NCI-H187 (cell line): ENCODE measurements at regions not wholly inside any gene's neighbourhood (a gene's known extent, or its start where the extent isn't known, plus 50 kb on each side); places are given as distances from the start of the nearest gene placed in this dataset.
"Not testable (repeated sequence)": the region's sequence is repeated elsewhere in the genome, so short reads cannot be mapped to it uniquely, and the experiment has no call there.

Source experiments
- DNase-seq, 2 experiments: peaks; one replicate each; lab custom pipeline; 2025; lab: John Stamatoyannopoulos, UW

- peak in 1 of 2 experiments; percentile 91 for DNase-seq
These were observed 90.6 kb downstream of the ANXA2R start for GRCh38 chr5:42949348-42950115.

GRCh38 chr5:42948961-42949347, 91.2 kb downstream of the ANXA2R start:
- DNase-seq: no peak

GRCh38 chr5:42944989-42945388, 95.1 kb downstream of the ANXA2R start:
- no peak for DNase-seq

GRCh38 chr5:42943931-42944631, 96.0 kb downstream of the ANXA2R start:
- no peak for DNase-seq

- DNase-seq: no peak
These were observed 99.3 kb downstream of the ANXA2R start for GRCh38 chr5:42940853-42941252.

GRCh38 chr5:42932011-42932410, 108.1 kb downstream of the ANXA2R start:
- not testable (repeated sequence) for DNase-seq

GRCh38 chr5:42931451-42931850, 108.7 kb downstream of the ANXA2R start:
- not testable (repeated sequence) for DNase-seq

GRCh38 chr5:42930934-42931333, 109.2 kb downstream of the ANXA2R start:
- no peak for DNase-seq

GRCh38 chr5:42929871-42930270, 110.2 kb downstream of the ANXA2R start:
- DNase-seq: no peak

GRCh38 chr5:42927730-42928129, 112.4 kb downstream of the ANXA2R start:
- no peak for DNase-seq

- no peak for DNase-seq
These were observed 113.0 kb upstream of the SELENOP start for GRCh38 chr5:42924686-42925085.

- no peak for DNase-seq
These were observed 112.5 kb upstream of the SELENOP start for GRCh38 chr5:42924226-42924625.

GRCh38 chr5:42923710-42924109, 112.0 kb upstream of the SELENOP start:
- no peak for DNase-seq

GRCh38 chr5:42919600-42919999, 107.9 kb upstream of the SELENOP start:
- DNase-seq: no peak

- no peak for DNase-seq
These were observed 103.7 kb upstream of the SELENOP start for GRCh38 chr5:42915306-42915866.

GRCh38 chr5:42912184-42912798, 100.6 kb upstream of the SELENOP start:
- no peak for DNase-seq

- DNase-seq: peak; percentile 94 to 97
These were observed 97.1 kb upstream of the SELENOP start for GRCh38 chr5:42908509-42909488.

GRCh38 chr5:42908086-42908485, 96.4 kb upstream of the SELENOP start:
- no peak for DNase-seq

- no peak for DNase-seq
These were observed 94.1 kb upstream of the SELENOP start for GRCh38 chr5:42905827-42906226.

- no peak for DNase-seq
These were observed 89.0 kb upstream of the SELENOP start for GRCh38 chr5:42900734-42901133.

- no peak for DNase-seq
These were observed 87.1 kb upstream of the SELENOP start for GRCh38 chr5:42898760-42899159.

- no peak for DNase-seq
These were observed 84.8 kb upstream of the SELENOP start for GRCh38 chr5:42896523-42896922.
